Testis (tissue), 2 donors: ENCODE measurements at regions not wholly inside any gene's neighbourhood (a gene's known extent, or its start where the extent isn't known, plus 50 kb on each side); places are given as distances from the start of the nearest gene placed in this dataset.

ENCODE experiments used
- POLR2A ChIP-seq: fragments of 450-650 bp; IDR thresholded peaks from one replicate; pipeline ENCODE4 v1.6.1; 2017; ENCODE audit warnings: antibody characterized with exemption, mild to moderate bottlenecking, moderate library complexity
- TF ChIP-seq, protein P1 (sequence below), 3 experiments: fragments of 450-650 bp in 2 of 3; fragments of 200-600 bp in 1 of 3; sonication (generic) in 1 of 3; IDR thresholded peaks; one replicate each; pipeline ENCODE4 v1.5.1; 2016 to 2019; ENCODE audit warnings: antibody characterized with exemption in 3 of 3, mild to moderate bottlenecking in 2 of 3, moderate library complexity in 1 of 3

DNA sequence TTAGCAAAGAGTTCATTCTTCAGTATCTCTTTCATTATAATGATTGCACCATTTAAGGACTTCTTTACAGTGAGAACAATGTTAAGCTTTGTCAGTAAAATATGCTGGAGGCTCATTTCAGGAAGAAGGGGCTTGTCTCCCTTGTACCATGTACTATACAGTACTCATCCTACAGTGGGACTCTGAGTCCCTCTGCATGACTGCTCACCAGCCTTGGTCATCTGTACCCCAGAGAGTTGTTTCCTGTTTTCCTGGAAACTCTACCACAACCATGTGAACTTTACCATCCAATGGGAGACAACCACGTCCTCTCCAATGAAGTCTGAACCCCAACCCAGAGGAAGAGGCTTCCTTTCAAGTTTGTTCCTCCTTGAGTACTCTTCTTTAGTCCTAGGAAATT lies 1171.1 kb upstream of the CRIM1 start:
- TF ChIP-seq, protein P1, sequence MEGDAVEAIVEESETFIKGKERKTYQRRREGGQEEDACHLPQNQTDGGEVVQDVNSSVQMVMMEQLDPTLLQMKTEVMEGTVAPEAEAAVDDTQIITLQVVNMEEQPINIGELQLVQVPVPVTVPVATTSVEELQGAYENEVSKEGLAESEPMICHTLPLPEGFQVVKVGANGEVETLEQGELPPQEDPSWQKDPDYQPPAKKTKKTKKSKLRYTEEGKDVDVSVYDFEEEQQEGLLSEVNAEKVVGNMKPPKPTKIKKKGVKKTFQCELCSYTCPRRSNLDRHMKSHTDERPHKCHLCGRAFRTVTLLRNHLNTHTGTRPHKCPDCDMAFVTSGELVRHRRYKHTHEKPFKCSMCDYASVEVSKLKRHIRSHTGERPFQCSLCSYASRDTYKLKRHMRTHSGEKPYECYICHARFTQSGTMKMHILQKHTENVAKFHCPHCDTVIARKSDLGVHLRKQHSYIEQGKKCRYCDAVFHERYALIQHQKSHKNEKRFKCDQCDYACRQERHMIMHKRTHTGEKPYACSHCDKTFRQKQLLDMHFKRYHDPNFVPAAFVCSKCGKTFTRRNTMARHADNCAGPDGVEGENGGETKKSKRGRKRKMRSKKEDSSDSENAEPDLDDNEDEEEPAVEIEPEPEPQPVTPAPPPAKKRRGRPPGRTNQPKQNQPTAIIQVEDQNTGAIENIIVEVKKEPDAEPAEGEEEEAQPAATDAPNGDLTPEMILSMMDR (IDR thresholded peaks at IDR 0.05): no peak
- no peak for TF ChIP-seq POLR2A
